Neutrophil (primary cell): ENCODE measurements at regions not wholly inside any gene's neighbourhood (a gene's known extent, or its start where the extent isn't known, plus 50 kb on each side); places are given as distances from the start of the nearest gene placed in this dataset.

Source experiments
- H3K27ac ChIP-seq: fragments of 200-600 bp; sonication (generic); 2 replicates; pipeline ENCODE4 v1.5.1; 2016; ENCODE audit warnings: mild to moderate bottlenecking, moderate library complexity
- H3K27me3 ChIP-seq: fragments of 200-600 bp; sonication (generic); 2 replicates; pipeline ENCODE4 v1.6.0; 2016; ENCODE audit warnings: mild to moderate bottlenecking
- H3K36me3 ChIP-seq: fragments of 200-600 bp; sonication (generic); 2 replicates; pipeline ENCODE4 v1.5.1; 2017
- H3K4me1 ChIP-seq, 2 experiments: fragments of 200-600 bp in 1 of 2; sonication (generic) in 1 of 2; 1 replicate in 1 of 2; 2 replicates in 1 of 2; pipeline versions ENCODE4 v1.5.1 to v1.6.1; 2013 to 2016; ENCODE audit warnings: low read depth in 1 of 2, low read length in 1 of 2, mild to moderate bottlenecking in 1 of 2, moderate library complexity in 1 of 2; ENCODE audit not compliant: control insufficient read depth in 1 of 2, insufficient read depth in 1 of 2
- H3K4me3 ChIP-seq, 2 experiments: fragments of 200-600 bp in 1 of 2; sonication (generic) in 1 of 2; 1 replicate in 1 of 2; 2 replicates in 1 of 2; pipeline ENCODE4 v1.5.1; 2013 to 2016; ENCODE audit warnings: low read depth in 1 of 2, low read length in 1 of 2, mild to moderate bottlenecking in 1 of 2, moderate library complexity in 1 of 2
- H3K9me3 ChIP-seq: fragments of 200-600 bp; sonication (generic); 2 replicates; pipeline ENCODE4 v1.5.1; 2016
- CTCF ChIP-seq: fragments of 200-600 bp; sonication (generic); IDR thresholded peaks from 2 replicates; pipeline ENCODE4 v1.5.1; 2016; ENCODE audit warnings: antibody characterized with exemption

GRCh38 chr2:16217291-16217690, 276.9 kb downstream of the MYCN start:
- H3K27ac ChIP-seq: no peak overlapping the region
- no peaks in the 10 kb centered on the region for H3K36me3 ChIP-seq

GRCh38 chr2:16216558-16216945, 276.2 kb downstream of the MYCN start:
- Histone ChIP-seq H3K9me3 (no peaks in the 10 kb centered on the region), H3K4me1 (no peaks in the 10 kb centered on the region), H3K27ac (no peak overlapping the region), H3K27me3 (no peaks in the 10 kb centered on the region), H3K4me3 (no peak overlapping the region), H3K36me3 (no peaks in the 10 kb centered on the region)
- TF ChIP-seq CTCF: no peak

More at GRCh38 chr2:16217291-16217690, 276.9 kb downstream of the MYCN start:
- TF ChIP-seq CTCF: no peak
- H3K4me3 ChIP-seq: no peak overlapping the region
- no peaks in the 10 kb centered on the region for H3K9me3 ChIP-seq
- no peaks in the 10 kb centered on the region for H3K27me3 ChIP-seq
- H3K4me1 ChIP-seq: no peaks in the 10 kb centered on the region

- H3K9me3 ChIP-seq: no peaks in the 10 kb centered on the region
- TF ChIP-seq CTCF: no peak
- no peaks in the 10 kb centered on the region for H3K36me3 ChIP-seq
- no peak overlapping the region for H3K27ac ChIP-seq
- no peaks in the 10 kb centered on the region for H3K27me3 ChIP-seq
- H3K4me3 ChIP-seq: no peak overlapping the region
- H3K4me1 ChIP-seq: no peaks in the 10 kb centered on the region
Measured at GRCh38 chr2:16215902-16216557, 275.7 kb downstream of the MYCN start.

- no peaks in the 10 kb centered on the region for H3K27me3 ChIP-seq
- H3K27ac ChIP-seq: no peak overlapping the region
- no peaks in the 10 kb centered on the region for H3K9me3 ChIP-seq
- no peak overlapping the region for H3K4me3 ChIP-seq
- H3K36me3 ChIP-seq: no peaks in the 10 kb centered on the region
- H3K4me1 ChIP-seq: no peaks in the 10 kb centered on the region
- no peak for TF ChIP-seq CTCF
Measured at GRCh38 chr2:16214861-16215260, 274.5 kb downstream of the MYCN start.

GRCh38 chr2:16214391-16214790, 274.0 kb downstream of the MYCN start:
- H3K36me3 ChIP-seq: no peaks in the 10 kb centered on the region
- no peak for TF ChIP-seq CTCF
- no peak overlapping the region for H3K4me3 ChIP-seq
- no peak overlapping the region for H3K27ac ChIP-seq
- no peaks in the 10 kb centered on the region for H3K4me1 ChIP-seq
- H3K9me3 ChIP-seq: no peaks in the 10 kb centered on the region
- H3K27me3 ChIP-seq: no peaks in the 10 kb centered on the region
